ENCODE measurements at regions not wholly inside any gene's neighbourhood (a gene's known extent, or its start where the extent isn't known, plus 50 kb on each side); places are given as distances from the start of the nearest gene placed in this dataset.

DNA sequence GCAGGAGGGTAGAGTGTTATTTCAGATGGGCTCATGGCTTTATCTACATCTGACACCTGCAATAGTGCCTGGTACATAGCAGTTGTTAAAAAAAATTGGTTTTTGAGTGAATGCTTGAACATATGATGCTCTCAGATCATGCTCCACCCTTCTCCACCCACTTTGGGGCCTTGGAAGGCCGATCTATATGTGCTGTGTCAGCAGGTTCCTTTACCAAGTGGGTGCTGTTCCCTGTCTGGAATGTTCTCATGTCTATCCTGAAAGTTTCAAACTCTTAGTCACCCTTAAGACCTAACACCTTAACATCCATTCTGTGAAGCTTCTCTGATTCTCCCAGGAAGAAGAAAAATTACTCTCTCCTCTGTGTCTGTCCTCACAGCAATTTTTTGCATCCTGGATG is 556.3 kb upstream of the TBX3 start:
- no peaks in the 10 kb centered on the region for H3K79me2 ChIP-seq (replicated peaks; ENCODE audit: insufficient read depth, low read length)
- H3F3A ChIP-seq (ENCODE audit: insufficient read depth, low read length, poor library complexity, severe bottlenecking): no peaks in the 10 kb centered on the region
- H3K9ac ChIP-seq (ENCODE audit: low read length): no peak overlapping the region
- no peaks in the 10 kb centered on the region for H4K20me1 ChIP-seq (ENCODE audit: insufficient read depth)
- no peaks in the 10 kb centered on the region for H3K27me3 ChIP-seq (ENCODE audit: insufficient read depth, low read depth, low read length)
- H2AFZ ChIP-seq (ENCODE audit: low read depth, low read length): no peak overlapping the region
- no peaks in the 10 kb centered on the region for H3K9me3 ChIP-seq (ENCODE audit: low read length)
- H3K4me2 ChIP-seq (ENCODE audit: low read length): no peak overlapping the region
- H3K9me2 ChIP-seq (ENCODE audit: insufficient read depth, low read length): no peaks in the 10 kb centered on the region
- H3K27ac ChIP-seq (ENCODE audit: low read length): no peak overlapping the region
- TF ChIP-seq POLR2AphosphoS5 (IDR thresholded peaks at IDR 0.05) (no peak), MXI1 (conservative IDR thresholded peaks at IDR 0.05; ENCODE audit: poor library complexity, severe bottlenecking) (no peak), RAD21 (conservative IDR thresholded peaks at IDR 0.05) (no peak), SMC3 (conservative IDR thresholded peaks at IDR 0.05; ENCODE audit: poor library complexity) (no peak), EP300 (conservative IDR thresholded peaks at IDR 0.05; ENCODE audit: poor library complexity, severe bottlenecking) (no peak)
- no peak overlapping the region for H3K4me3 ChIP-seq (ENCODE audit: low read length)
- H3K36me3 ChIP-seq (ENCODE audit: insufficient read depth, low read length): no peaks in the 10 kb centered on the region

- Histone ChIP-seq H3K36me3 (ENCODE audit: insufficient read depth, low read length) (no peaks in the 10 kb centered on the region), H4K20me1 (ENCODE audit: insufficient read depth) (no peaks in the 10 kb centered on the region), H3K9me2 (ENCODE audit: insufficient read depth, low read length) (no peaks in the 10 kb centered on the region), H3K9me3 (ENCODE audit: low read length) (no peaks in the 10 kb centered on the region), H3K4me3 (ENCODE audit: low read length) (no peak overlapping the region), H3K27me3 (ENCODE audit: insufficient read depth, low read depth, low read length) (no peaks in the 10 kb centered on the region), H3K4me2 (ENCODE audit: low read length) (no peak overlapping the region), H3K79me2 (replicated peaks; ENCODE audit: insufficient read depth, low read length) (no peaks in the 10 kb centered on the region), H3K9ac (ENCODE audit: low read length) (no peak overlapping the region), H2AFZ (ENCODE audit: low read depth, low read length) (no peak overlapping the region), H3K27ac (ENCODE audit: low read length) (no peak overlapping the region), H3F3A (ENCODE audit: insufficient read depth, low read length, poor library complexity, severe bottlenecking) (no peaks in the 10 kb centered on the region)
- TF ChIP-seq EP300 (conservative IDR thresholded peaks at IDR 0.05; ENCODE audit: poor library complexity, severe bottlenecking) (no peak), TAF1 (IDR thresholded peaks at IDR 0.05; ENCODE audit: low read depth) (no peak), EZH2 (IDR thresholded peaks at IDR 0.05; ENCODE audit: borderline replicate concordance, insufficient read depth, low read length, poor library complexity, severe bottlenecking) (no peak)
These were observed 551.9 kb upstream of the TBX3 start for GRCh38 chr12:115235880-115236279.

DNA sequence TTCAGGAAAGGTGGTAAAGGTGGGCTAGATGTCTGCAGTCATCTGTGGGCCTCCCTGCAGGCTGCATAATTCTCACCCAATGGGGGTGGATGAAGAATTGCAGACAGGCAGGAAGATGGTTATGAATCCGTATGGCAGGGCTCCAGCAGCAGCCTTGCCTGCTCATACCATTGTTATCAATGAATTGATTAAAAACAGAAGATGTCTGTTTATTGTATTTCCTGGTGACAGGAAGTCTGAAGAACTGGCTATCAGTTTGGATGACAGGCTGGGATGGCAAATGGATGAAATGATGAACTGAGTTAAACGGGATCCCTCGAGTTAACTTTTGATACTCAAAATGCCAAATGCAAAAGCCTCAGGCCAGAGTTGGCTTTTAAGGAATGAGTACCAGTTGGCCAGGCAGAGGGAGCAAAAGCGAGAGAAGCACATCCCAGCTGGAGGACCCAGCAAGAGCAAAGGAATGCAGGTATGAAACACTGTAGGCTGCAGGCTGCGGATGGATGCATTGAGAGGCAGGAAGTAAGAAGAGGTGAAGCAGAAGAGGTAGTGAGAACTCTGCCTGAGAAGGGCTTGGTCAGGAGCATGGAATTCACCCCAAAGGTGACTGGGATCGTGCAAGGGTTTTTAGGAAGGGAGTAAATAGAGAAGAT is 550.0 kb upstream of the TBX3 start:
- no peaks in the 10 kb centered on the region for H3K27me3 ChIP-seq (ENCODE audit: insufficient read depth, low read depth, low read length)
- no peaks in the 10 kb centered on the region for H3K9me2 ChIP-seq (ENCODE audit: insufficient read depth, low read length)
- H3K36me3 ChIP-seq (ENCODE audit: insufficient read depth, low read length): no peaks in the 10 kb centered on the region
- no peak overlapping the region for H3K4me2 ChIP-seq (ENCODE audit: low read length)
- H3K9ac ChIP-seq (ENCODE audit: low read length): no peak overlapping the region
- H3K4me3 ChIP-seq (ENCODE audit: low read length): no peak overlapping the region
- H2AFZ ChIP-seq (ENCODE audit: low read depth, low read length): no peak overlapping the region
- H3F3A ChIP-seq (ENCODE audit: insufficient read depth, low read length, poor library complexity, severe bottlenecking): no peaks in the 10 kb centered on the region
- H3K79me2 ChIP-seq (replicated peaks; ENCODE audit: insufficient read depth, low read length): no peaks in the 10 kb centered on the region
- H3K9me3 ChIP-seq (ENCODE audit: low read length): no peaks in the 10 kb centered on the region
- no peak overlapping the region for H3K27ac ChIP-seq (ENCODE audit: low read length)
- H4K20me1 ChIP-seq (ENCODE audit: insufficient read depth): no peaks in the 10 kb centered on the region
- no peak for TF ChIP-seq RAD21 (conservative IDR thresholded peaks at IDR 0.05)

DNA sequence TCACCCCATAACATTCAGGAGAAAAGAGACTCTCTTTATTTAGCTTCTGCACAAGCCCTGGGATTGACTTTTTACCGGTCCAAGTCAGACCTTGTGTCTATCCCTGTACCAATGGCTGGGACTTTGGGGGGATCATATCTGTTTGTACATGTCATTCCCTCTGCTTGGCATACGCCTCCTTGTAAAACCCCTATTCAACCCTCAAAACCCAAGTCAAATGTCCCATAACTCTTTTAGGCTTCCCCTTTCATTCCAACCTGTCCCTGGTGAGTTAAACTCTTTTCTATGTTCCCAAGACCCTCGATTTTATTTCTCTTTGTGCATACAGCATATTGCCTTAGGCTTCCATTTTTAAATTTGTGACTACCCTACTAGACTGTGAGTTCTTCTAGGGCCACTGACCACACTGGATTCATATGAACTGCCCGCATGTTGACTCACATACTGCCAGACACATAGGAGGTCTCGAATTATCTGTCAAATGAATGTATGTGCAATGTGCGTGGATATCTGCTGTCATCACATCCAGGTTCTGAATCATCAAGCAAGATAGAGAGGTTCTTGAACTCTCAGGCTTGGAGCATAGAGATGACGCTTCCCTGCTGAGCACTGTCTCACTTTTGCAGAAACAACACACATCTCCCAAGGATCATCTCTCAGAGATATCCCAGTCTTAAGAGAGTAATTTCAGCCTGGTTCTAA is 548.6 kb upstream of the TBX3 start:
- Histone ChIP-seq H3K36me3 (ENCODE audit: insufficient read depth, low read length) (no peaks in the 10 kb centered on the region), H3K27me3 (ENCODE audit: insufficient read depth, low read depth, low read length) (no peaks in the 10 kb centered on the region), H3F3A (ENCODE audit: insufficient read depth, low read length, poor library complexity, severe bottlenecking) (no peaks in the 10 kb centered on the region), H3K9ac (ENCODE audit: low read length) (no peak overlapping the region), H2AFZ (ENCODE audit: low read depth, low read length) (no peak overlapping the region), H3K79me2 (replicated peaks; ENCODE audit: insufficient read depth, low read length) (no peaks in the 10 kb centered on the region), H3K27ac (ENCODE audit: low read length) (no peak overlapping the region), H3K9me2 (ENCODE audit: insufficient read depth, low read length) (no peaks in the 10 kb centered on the region), H4K20me1 (ENCODE audit: insufficient read depth) (no peaks in the 10 kb centered on the region), H3K9me3 (ENCODE audit: low read length) (no peaks in the 10 kb centered on the region), H3K4me2 (ENCODE audit: low read length) (no peak overlapping the region), H3K4me3 (ENCODE audit: low read length) (no peak overlapping the region)
- TF ChIP-seq REST (IDR thresholded peaks at IDR 0.05; ENCODE audit: borderline replicate concordance): no peak
- TF ChIP-seq RAD21 (conservative IDR thresholded peaks at IDR 0.05): no peak
- TF ChIP-seq SMC3 (conservative IDR thresholded peaks at IDR 0.05; ENCODE audit: poor library complexity): no peak
